Transverse colon (tissue), 4 donors: ENCODE measurements at regions not wholly inside any gene's neighbourhood (a gene's known extent, or its start where the extent isn't known, plus 50 kb on each side); places are given as distances from the start of the nearest gene placed in this dataset.

Source experiments
- DNase-seq: peaks from one replicate; pipeline ENCODE4 v3.0.0-alpha.2; 2019
- H3K27ac ChIP-seq, 4 donors: fragments of 200-600 bp; sonication (generic); 2 replicates each; pipeline ENCODE4 v1.5.1; 2016 to 2018; ENCODE audit warnings: inconsistent platforms in 4 of 4
- H3K27me3 ChIP-seq: fragments of 200-600 bp; sonication (generic); 2 replicates; pipeline ENCODE4 v1.5.1; 2017; ENCODE audit warnings: inconsistent platforms
- H3K36me3 ChIP-seq, 4 donors: fragments of 200-600 bp; sonication (generic); 2 replicates each; pipeline ENCODE4 v1.5.1; 2017 to 2019; ENCODE audit warnings: inconsistent platforms in 4 of 4
- H3K4me1 ChIP-seq, 4 donors: fragments of 200-600 bp; sonication (generic); 2 replicates each; pipeline ENCODE4 v1.5.1; 2017 to 2020; ENCODE audit warnings: inconsistent platforms in 4 of 4
- H3K4me3 ChIP-seq, 4 donors: fragments of 200-600 bp; sonication (generic); 1 replicate in 1 of 4; 2 replicates in 3 of 4; pipeline versions ENCODE4 v1.5.1 to v1.6.1; 2017 to 2019; ENCODE audit warnings: inconsistent platforms in 4 of 4
- H3K9me3 ChIP-seq, 2 donors: fragments of 200-600 bp; sonication (generic); 2 replicates each; pipeline ENCODE4 v1.5.1; 2017 to 2019; ENCODE audit warnings: inconsistent platforms in 2 of 2
- EP300 ChIP-seq: sonication (generic); formaldehyde crosslinking; IDR thresholded peaks from one replicate; pipeline ENCODE4 v1.6.1; 2017; ENCODE audit warnings: antibody characterized with exemption, low read depth
- POLR2A ChIP-seq: fragments of 450-650 bp; IDR thresholded peaks from one replicate; pipeline ENCODE4 v1.6.1; 2016; ENCODE audit warnings: antibody characterized with exemption, mild to moderate bottlenecking, moderate library complexity
- POLR2AphosphoS5 ChIP-seq, 3 donors: sonication (generic); formaldehyde crosslinking; IDR thresholded peaks; one replicate each; pipeline ENCODE4 v1.6.1; 2016; ENCODE audit warnings: antibody characterized with exemption in 3 of 3
- WGBS, 2 donors: methylation state at CpG; one replicate each; pipeline ENCODE4 v1.1.5; 2018; ENCODE audit warnings: low coverage in 1 of 2; 5-methylcytosine and 5-hydroxymethylcytosine counted together
- in situ Hi-C, 4 donors: fragments of 200-750 bp; cut with MboI; loops; one replicate each; pipeline versions ENCODE4 v1.15.0 to v1.15.1; 2017; ENCODE audit warnings: low sequenced_read_pairs in 3 of 4, low pct_ligation_motif_present in 1 of 4, low pct_unique_long_range_greater_than_20kb in 1 of 4
- intact Hi-C: fragments of 100-400 bp; cut with DNase I; formaldehyde crosslinking; loops from one replicate; pipeline ENCODE4 v1.15.1; 2023; ENCODE audit warnings: low total_unique reads
- TF ChIP-seq, protein P1 (sequence below), 5 experiments: fragments of 200-600 bp in 3 of 5; fragments of 450-650 bp in 2 of 5; sonication (generic) in 3 of 5; IDR thresholded peaks; 1 replicate in 2 of 5; 2 replicates in 3 of 5; pipeline ENCODE4 v1.5.1; 2016 to 2017; ENCODE audit warnings: antibody characterized with exemption in 5 of 5, inconsistent platforms in 3 of 5, mild to moderate bottlenecking in 2 of 5, moderate library complexity in 1 of 5

DNA sequence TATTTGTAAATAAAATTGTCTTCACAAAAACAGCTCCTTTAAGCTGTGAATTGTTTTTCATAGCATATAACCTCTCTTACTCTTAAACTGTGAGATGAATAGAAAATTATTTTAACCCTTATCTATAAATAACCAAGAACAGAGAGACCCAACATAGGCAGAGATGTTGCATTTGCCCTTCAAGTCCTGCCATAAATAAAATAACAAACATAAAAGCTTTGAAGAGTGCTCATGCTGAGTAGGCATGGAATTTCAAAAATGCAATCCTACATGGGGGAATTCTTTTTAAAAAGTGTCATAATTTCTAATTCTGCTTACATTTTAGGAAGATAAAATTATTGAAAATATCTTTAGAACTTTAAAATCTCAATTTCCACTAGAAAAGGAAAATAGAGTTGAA, 124.1 kb upstream of the FERD3L start:
- no peak overlapping the region for H3K4me3 ChIP-seq
- intact Hi-C loops = no loop called here

DNA sequence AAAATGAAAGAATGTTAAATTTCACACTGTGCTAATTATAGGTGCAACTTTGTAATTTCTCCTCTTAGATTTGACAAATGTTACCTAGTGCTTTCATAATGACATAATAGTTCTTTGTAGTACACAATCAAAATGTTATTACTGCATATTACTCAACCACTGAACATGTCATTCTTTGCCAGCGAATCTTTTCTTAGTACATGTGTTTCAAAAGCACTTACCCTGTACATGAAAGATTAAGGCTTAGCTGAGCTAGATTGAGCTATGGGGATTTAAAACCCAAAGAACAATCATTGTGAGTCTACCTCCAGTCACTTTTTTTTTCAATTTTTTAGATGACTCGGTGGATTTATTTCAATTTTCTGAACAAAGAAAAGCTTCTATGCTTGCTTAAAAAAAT, 123.5 kb upstream of the FERD3L start:
- Histone ChIP-seq H3K27ac (no peak overlapping the region), H3K4me1 (no peaks in the 10 kb centered on the region), H3K4me3 (no peak overlapping the region), H3K9me3 (peaks cover 0 to 7% of the 10 kb centered on the region in 2 donors), H3K27me3 (no peaks in the 10 kb centered on the region), H3K36me3 (no peaks in the 10 kb centered on the region)
- TF ChIP-seq EP300 (no peak), POLR2AphosphoS5 (IDR thresholded peaks at IDR 0.05) (no peak), POLR2A (no peak)
- TF ChIP-seq, protein P1, sequence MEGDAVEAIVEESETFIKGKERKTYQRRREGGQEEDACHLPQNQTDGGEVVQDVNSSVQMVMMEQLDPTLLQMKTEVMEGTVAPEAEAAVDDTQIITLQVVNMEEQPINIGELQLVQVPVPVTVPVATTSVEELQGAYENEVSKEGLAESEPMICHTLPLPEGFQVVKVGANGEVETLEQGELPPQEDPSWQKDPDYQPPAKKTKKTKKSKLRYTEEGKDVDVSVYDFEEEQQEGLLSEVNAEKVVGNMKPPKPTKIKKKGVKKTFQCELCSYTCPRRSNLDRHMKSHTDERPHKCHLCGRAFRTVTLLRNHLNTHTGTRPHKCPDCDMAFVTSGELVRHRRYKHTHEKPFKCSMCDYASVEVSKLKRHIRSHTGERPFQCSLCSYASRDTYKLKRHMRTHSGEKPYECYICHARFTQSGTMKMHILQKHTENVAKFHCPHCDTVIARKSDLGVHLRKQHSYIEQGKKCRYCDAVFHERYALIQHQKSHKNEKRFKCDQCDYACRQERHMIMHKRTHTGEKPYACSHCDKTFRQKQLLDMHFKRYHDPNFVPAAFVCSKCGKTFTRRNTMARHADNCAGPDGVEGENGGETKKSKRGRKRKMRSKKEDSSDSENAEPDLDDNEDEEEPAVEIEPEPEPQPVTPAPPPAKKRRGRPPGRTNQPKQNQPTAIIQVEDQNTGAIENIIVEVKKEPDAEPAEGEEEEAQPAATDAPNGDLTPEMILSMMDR (IDR thresholded peaks at IDR 0.05) = no peak
- no peak for DNase-seq
- WGBS, 2 donors = 59 to 90% methylated on average over 2 of the region's 2 CpGs
- intact Hi-C loops (no loop called here), in situ Hi-C loops (no loop called here)

More for the DNA sequence above, 124.1 kb upstream of the FERD3L start:
- Histone ChIP-seq H3K36me3 (no peaks in the 10 kb centered on the region), H3K27me3 (no peaks in the 10 kb centered on the region), H3K9me3 (peaks cover 0 to 7% of the 10 kb centered on the region in 2 donors), H3K27ac (no peak overlapping the region), H3K4me1 (no peaks in the 10 kb centered on the region)
- TF ChIP-seq, protein P1 (IDR thresholded peaks at IDR 0.05) = no peak
- TF ChIP-seq EP300 (no peak), POLR2AphosphoS5 (IDR thresholded peaks at IDR 0.05) (no peak), POLR2A (no peak)
- no peak for DNase-seq
- in situ Hi-C loops = no loop called here

DNA sequence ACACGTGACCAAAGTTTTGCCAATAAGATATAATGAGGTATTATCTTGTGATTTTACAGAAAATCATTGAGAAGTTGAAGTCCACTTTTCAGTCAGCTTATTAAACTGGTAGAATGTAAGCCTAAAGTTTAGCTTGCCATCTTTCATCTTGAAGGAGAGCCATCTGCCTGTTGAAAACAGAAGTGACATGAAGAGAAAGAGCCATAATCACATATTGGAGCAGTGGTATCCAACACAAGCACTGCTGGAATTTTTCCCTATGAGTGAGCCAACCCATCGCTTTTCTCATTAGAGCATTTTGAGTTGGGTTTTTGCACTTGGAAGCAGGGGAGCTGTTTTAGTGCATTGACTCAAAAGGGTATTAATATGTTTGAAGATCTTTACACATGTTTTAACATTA, 117.6 kb upstream of the FERD3L start:
- in situ Hi-C loops = no loop called here
- H3K9me3 ChIP-seq = no peaks in the 10 kb centered on the region
- WGBS, 2 donors = 69 to 79% methylated on average over 2 of the region's 2 CpGs

DNA sequence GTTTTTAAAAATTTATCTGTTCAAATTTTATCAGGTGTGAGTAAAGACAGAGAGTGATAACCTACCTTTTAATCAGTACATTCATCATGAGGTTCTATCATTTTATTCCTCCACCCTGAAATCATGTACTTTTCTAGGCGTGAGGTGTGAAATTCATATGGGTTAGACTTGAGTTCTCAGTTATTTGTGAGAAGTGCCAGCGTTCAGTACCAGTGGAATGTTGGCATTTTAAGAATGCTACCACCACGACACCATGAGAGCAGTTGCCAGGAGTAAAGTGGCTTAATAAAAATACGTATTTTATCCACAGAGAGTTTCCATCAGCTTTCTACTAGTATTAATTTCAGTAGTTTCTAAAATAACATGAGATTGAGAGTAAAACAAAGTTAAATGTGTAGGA, 104.1 kb upstream of the FERD3L start:
- WGBS, 2 donors = 60 to 77% methylated on average over 4 of the region's 4 CpGs
- H3K27me3 ChIP-seq = no peaks in the 10 kb centered on the region
- intact Hi-C loops = no loop called here
- no peak for TF ChIP-seq POLR2A
- H3K4me1 ChIP-seq = no peaks in the 10 kb centered on the region
- DNase-seq = no peak
- in situ Hi-C loops = no loop called here
- H3K9me3 ChIP-seq = no peaks in the 10 kb centered on the region
- no peak overlapping the region for H3K4me3 ChIP-seq
- H3K27ac ChIP-seq = no peak overlapping the region
- no peaks in the 10 kb centered on the region for H3K36me3 ChIP-seq

More for the DNA sequence above, 117.6 kb upstream of the FERD3L start:
- Histone ChIP-seq H3K36me3 (no peaks in the 10 kb centered on the region), H3K27ac (no peak overlapping the region), H3K27me3 (no peaks in the 10 kb centered on the region), H3K4me1 (no peaks in the 10 kb centered on the region), H3K4me3 (no peak overlapping the region)
- TF ChIP-seq, protein P1 (IDR thresholded peaks at IDR 0.05) = no peak
- no peak for TF ChIP-seq POLR2A
- TF ChIP-seq EP300 = no peak
- no peak for TF ChIP-seq POLR2AphosphoS5 (IDR thresholded peaks at IDR 0.05)
- no peak for DNase-seq
- intact Hi-C loops = no loop called here

DNA sequence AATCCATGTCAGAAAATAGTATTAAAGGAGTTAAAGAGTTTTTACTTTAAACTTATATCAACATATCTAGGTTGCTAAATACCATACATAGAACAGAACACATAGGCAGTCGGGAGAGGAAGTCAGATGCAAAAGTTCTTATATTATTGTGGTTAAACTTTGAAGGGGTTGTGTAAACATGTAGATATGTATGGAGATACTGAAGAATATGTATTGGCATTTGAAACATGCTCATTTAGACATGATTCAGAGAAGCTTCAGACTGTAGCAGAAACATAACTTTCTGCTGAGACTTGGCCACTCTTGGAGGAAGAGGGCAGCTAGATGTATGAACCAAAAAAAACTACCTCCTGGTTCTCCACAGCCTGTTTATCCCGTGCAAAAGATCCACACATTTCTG, 103.5 kb upstream of the FERD3L start:
- Histone ChIP-seq H3K4me3 (no peak overlapping the region), H3K4me1 (no peaks in the 10 kb centered on the region), H3K9me3 (no peaks in the 10 kb centered on the region), H3K27ac (no peak overlapping the region), H3K27me3 (no peaks in the 10 kb centered on the region), H3K36me3 (no peaks in the 10 kb centered on the region)
- in situ Hi-C loops (no loop called here), intact Hi-C loops (no loop called here)
- 48 to 51% methylated on average over 2 of the region's 2 CpGs for WGBS, 2 donors
- no peak for TF ChIP-seq EP300
- TF ChIP-seq POLR2A = no peak
- TF ChIP-seq POLR2AphosphoS5 (IDR thresholded peaks at IDR 0.05) = no peak
- TF ChIP-seq, protein P1 (IDR thresholded peaks at IDR 0.05) = no peak
- no peak for DNase-seq
